K562 (cell line): ENCODE measurements at regions not wholly inside any gene's neighbourhood (a gene's known extent, or its start where the extent isn't known, plus 50 kb on each side); places are given as distances from the start of the nearest gene placed in this dataset.

ENCODE experiments used
- ATAC-seq: fragments of 200-7000 bp; cut with Tn5 transposase; 3 replicates; pipeline ENCODE4 v1.9.1; 2020; ENCODE audit warnings: moderate library complexity
- BruUV-seq: library from RNA; stranded (reverse); fragments of 400-500 nt; replicated peaks from 2 replicates; lab custom pipeline; 2021; lab: Mats Ljungman, UMichigan
- CTCF ChIA-PET: fragments of 300-600 bp; formaldehyde crosslinking; extraction: SDS; loops from one replicate; lab custom pipeline; 2021; ENCODE audit warnings: low intra/inter-chr PET ratio; lab: Yijun Ruan, JAX
- POLR2A ChIA-PET: fragments of 300-600, 350-650 bp; sonication (Branson Sonifier 250); formaldehyde crosslinking; extraction: SDS; loops from one replicate; lab custom pipeline; 2021; ENCODE audit warnings: antibody characterized with exemption, inconsistent platforms; lab: Yijun Ruan, JAX
- DNase-seq, 4 experiments: peaks; one replicate each; pipeline versions ENCODE4 v3.0.0 to v3.0.0-alpha.2; 2011 to 2018; ENCODE audit warnings: low spot score in 3 of 4, mixed read lengths in 3 of 4; ENCODE audit errors: extremely low read depth in 1 of 4
- FAIRE-seq: peaks from 2 replicates; lab custom pipeline; 2011; peaks lifted over from hg19 to GRCh38; lab: Jason Lieb, UNC
- H2AFZ ChIP-seq: 2 replicates; pipeline ENCODE4 v1.6.0; 2011; ENCODE audit warnings: low read depth, low read length, control low read depth, inconsistent platforms
- H3K27ac ChIP-seq: fragments of 200-600 bp; 3 replicates; pipeline ENCODE4 v1.8.0; 2011; ENCODE audit warnings: low read depth, mild to moderate bottlenecking, control low read depth, inconsistent platforms, low read length, moderate library complexity, mixed read lengths; ENCODE audit errors: extremely low read depth
- H3K27me3 ChIP-seq, 2 experiments: fragments of 300-600 bp in 1 of 2; 2 replicates in 1 of 2; 3 replicates in 1 of 2; pipeline versions ENCODE4 v1.6.0 to v1.8.0; 2011; ENCODE audit warnings: inconsistent platforms in 2 of 2, low read length in 2 of 2, mild to moderate bottlenecking in 1 of 2, mixed read lengths in 1 of 2, moderate library complexity in 1 of 2; ENCODE audit not compliant: control insufficient read depth in 2 of 2, insufficient read depth in 2 of 2
- H3K36me3 ChIP-seq: fragments of 300-600 bp; 3 replicates; pipeline ENCODE4 v1.8.0; 2011; ENCODE audit warnings: mild to moderate bottlenecking, low read length, inconsistent platforms; ENCODE audit not compliant: control insufficient read depth, insufficient read depth
- H3K4me1 ChIP-seq, 2 experiments: fragments of 200-600 bp in 1 of 2; replicated peaks in 1 of 2; 2 replicates in 1 of 2; 3 replicates in 1 of 2; pipeline versions ENCODE4 v1.5.1 to v1.8.0; 2011; ENCODE audit warnings: inconsistent platforms in 2 of 2, low read length in 2 of 2, mild to moderate bottlenecking in 1 of 2, mixed read lengths in 1 of 2, moderate library complexity in 1 of 2; ENCODE audit not compliant: control insufficient read depth in 2 of 2, insufficient read depth in 2 of 2
- H3K4me2 ChIP-seq: 2 replicates; pipeline ENCODE4 v1.6.1; 2011; ENCODE audit warnings: low read length, control low read depth, inconsistent platforms, mixed read lengths; ENCODE audit not compliant: insufficient read depth
- H3K4me3 ChIP-seq: fragments of 200-600 bp; sonication (generic), shearing (Covaris generic); 2 replicates; pipeline ENCODE4 v1.5.1; 2016; ENCODE audit warnings: control low read depth, inconsistent platforms
- H3K79me2 ChIP-seq: fragments of 200-600 bp; 3 replicates; pipeline ENCODE4 v1.8.0; 2011; ENCODE audit warnings: low read length, inconsistent platforms; ENCODE audit not compliant: control insufficient read depth, insufficient read depth
- H3K9ac ChIP-seq, 2 experiments: 2 replicates each; pipeline versions ENCODE4 v1.6.0 to v1.6.1; 2011; ENCODE audit warnings: low read depth in 2 of 2, low read length in 2 of 2, control low read depth in 1 of 2, inconsistent platforms in 1 of 2, mild to moderate bottlenecking in 1 of 2, mixed read lengths in 1 of 2; ENCODE audit not compliant: insufficient read depth in 1 of 2
- H3K9me1 ChIP-seq: one replicate; pipeline ENCODE4 v1.6.0; 2011; ENCODE audit warnings: inconsistent platforms, mild to moderate bottlenecking, low read length, moderate library complexity; ENCODE audit not compliant: control insufficient read depth, insufficient read depth
- H3K9me3 ChIP-seq: replicated peaks from 2 replicates; pipeline ENCODE4 v1.5.1; 2011; ENCODE audit warnings: low read depth, low read length, inconsistent platforms; ENCODE audit not compliant: control insufficient read depth, insufficient read depth
- H4K20me1 ChIP-seq: replicated peaks from 2 replicates; pipeline ENCODE4 v1.6.1; 2011; ENCODE audit warnings: low read length, inconsistent platforms, mixed read lengths; ENCODE audit not compliant: control insufficient read depth, insufficient read depth
- CHD1 ChIP-seq: fragments of 200-600 bp; sonication (generic); IDR thresholded peaks from one replicate; pipeline ENCODE4 v1.6.1; 2012; ENCODE audit warnings: mild to moderate bottlenecking, moderate library complexity, low read length, inconsistent platforms
- GABPB2 ChIP-seq: fragments of 250-450 bp; sonication (Bioruptor Pico); conservative IDR thresholded peaks from 2 replicates; pipeline ENCODE4 v1.5.1; 2021; ENCODE audit warnings: mild to moderate bottlenecking
- HMG20A ChIP-seq: fragments of 450-650 bp; formaldehyde crosslinking; conservative IDR thresholded peaks from 2 replicates; pipeline ENCODE4 v1.4.0; 2020; ENCODE audit warnings: mild to moderate bottlenecking, mixed read lengths
- JUN ChIP-seq, 2 experiments: sonication (generic) in 1 of 2; formaldehyde crosslinking in 1 of 2; IDR thresholded peaks; 2 replicates each; pipeline versions ENCODE4 v1.6.1 to v1.8.0; 2012 to 2022; ENCODE audit warnings: borderline replicate concordance in 2 of 2, mild to moderate bottlenecking in 2 of 2, improper control_type of control experiment in 1 of 2, low read depth in 1 of 2, low read length in 1 of 2, missing genetic modification reagents in 1 of 2
- NCOA1 ChIP-seq: fragments of 450-650 bp; IDR thresholded peaks from 2 replicates; pipeline ENCODE4 v1.6.1; 2016; ENCODE audit warnings: low read depth
- NR4A1 ChIP-seq, 2 experiments: fragments of 250-450 bp in 1 of 2; fragments of 450-650 bp in 1 of 2; sonication (Bioruptor Pico) in 1 of 2; IDR thresholded peaks; 2 replicates each; pipeline versions ENCODE4 v1.4.0 to v1.6.1; 2016 to 2020; ENCODE audit warnings: mild to moderate bottlenecking in 2 of 2, missing compliant biosample characterization in 1 of 2, missing genetic modification characterization in 1 of 2, moderate library complexity in 1 of 2
- PTRF ChIP-seq: fragments of 450-650 bp; IDR thresholded peaks from 2 replicates; pipeline ENCODE4 v1.6.1; 2016; ENCODE audit warnings: mild to moderate bottlenecking, missing genetic modification characterization, missing compliant biosample characterization
- SETDB1 ChIP-seq: IDR thresholded peaks from one replicate; pipeline ENCODE4 v1.6.1; 2012; ENCODE audit warnings: low read length, control low read depth, inconsistent platforms
- TBL1XR1 ChIP-seq, 2 experiments: IDR thresholded peaks; 2 replicates each; pipeline ENCODE4 v1.6.1; 2012; ENCODE audit warnings: improper control_type of control experiment in 2 of 2, low read length in 2 of 2, mild to moderate bottlenecking in 1 of 2
- ZNF224 ChIP-seq: sonication (generic); formaldehyde crosslinking; IDR thresholded peaks from 2 replicates; pipeline ENCODE4 v1.8.0; 2022; ENCODE audit warnings: mild to moderate bottlenecking, missing genetic modification reagents
- WGBS: fragments of 100-300 bp; shearing (Covaris generic); methylation state at CpG from one replicate; pipeline ENCODE4 v1.1.6; 2016; ENCODE audit warnings: low coverage, mixed read lengths; ENCODE audit not compliant: insufficient coverage; ENCODE audit errors: missing lambda C conversion rate; 5-methylcytosine and 5-hydroxymethylcytosine counted together
- in situ Hi-C: fragments of 300-500 bp; cut with MboI; formaldehyde crosslinking; loops from 4 replicates; pipeline ENCODE4 v1.15.0; 2018; ENCODE audit warnings: inconsistent platforms, mixed read lengths
- intact Hi-C: fragments of 100-400 bp; cut with micrococcal nuclease; formaldehyde crosslinking; loops from 2 replicates; pipeline ENCODE4 v1.14.2; 2022
- TF ChIP-seq, protein P1 (sequence below): conservative IDR thresholded peaks from 2 replicates; pipeline ENCODE4 v1.6.1; 2011; ENCODE audit warnings: low read depth, mild to moderate bottlenecking, low read length; ENCODE audit not compliant: control insufficient read depth
- TF ChIP-seq, protein P2 (sequence below): fragments of 250-450 bp; sonication (Bioruptor Pico); IDR thresholded peaks from 2 replicates; pipeline ENCODE4 v1.4.0; 2020; ENCODE audit warnings: mild to moderate bottlenecking

DNA sequence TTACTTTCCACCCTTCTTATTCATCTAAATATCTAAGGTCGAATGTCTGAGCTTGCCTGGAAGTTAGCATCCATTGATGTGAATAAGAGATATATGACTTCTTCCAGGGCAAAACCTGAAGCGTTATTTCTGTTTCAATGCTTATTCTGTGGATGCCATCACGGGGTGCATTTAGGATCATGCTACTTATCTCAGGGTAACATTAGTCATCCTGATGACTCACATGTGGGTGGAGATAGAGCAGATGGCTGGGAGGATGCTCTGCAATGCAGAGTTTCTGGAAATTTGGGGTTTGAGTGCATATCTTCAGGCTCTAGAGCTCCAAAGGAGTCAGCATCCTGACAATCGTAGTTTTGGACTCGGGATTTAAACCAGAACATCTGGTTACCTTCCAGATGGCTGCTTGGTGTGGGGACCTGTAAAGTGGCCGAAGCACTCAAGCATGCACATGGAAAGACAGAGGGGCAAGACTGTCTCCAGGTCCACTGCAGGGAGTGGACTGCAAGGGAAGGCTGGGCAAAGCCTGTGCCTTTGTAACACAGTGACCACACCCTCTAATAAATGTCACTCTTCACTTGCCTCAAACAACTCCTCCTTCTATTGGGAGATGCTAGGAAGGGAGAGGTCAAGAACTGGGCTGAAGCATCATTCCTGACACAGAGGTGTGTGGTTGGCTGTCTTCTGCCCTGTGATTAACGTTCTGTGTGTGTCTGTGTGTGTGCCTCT lies 175.2 kb upstream of the SALL1 start (continued):
- TF ChIP-seq JUN (IDR thresholded peaks at IDR 0.05; ENCODE audit: borderline replicate concordance, low read depth, low read length) (0 out of 2 replicates have a peak, but pooled peaks have one; percentile 37), JUN (CRISPR knock-in tag; IDR thresholded peaks at IDR 0.05; ENCODE audit: borderline replicate concordance) (no peak), NR4A1 (CRISPR knock-in tag; IDR thresholded peaks at IDR 0.05) (no peak), NR4A1 (tag; IDR thresholded peaks at IDR 0.05) (no peak), NCOA1 (no peak), SETDB1 (no peak)
- TF ChIP-seq, protein P1, sequence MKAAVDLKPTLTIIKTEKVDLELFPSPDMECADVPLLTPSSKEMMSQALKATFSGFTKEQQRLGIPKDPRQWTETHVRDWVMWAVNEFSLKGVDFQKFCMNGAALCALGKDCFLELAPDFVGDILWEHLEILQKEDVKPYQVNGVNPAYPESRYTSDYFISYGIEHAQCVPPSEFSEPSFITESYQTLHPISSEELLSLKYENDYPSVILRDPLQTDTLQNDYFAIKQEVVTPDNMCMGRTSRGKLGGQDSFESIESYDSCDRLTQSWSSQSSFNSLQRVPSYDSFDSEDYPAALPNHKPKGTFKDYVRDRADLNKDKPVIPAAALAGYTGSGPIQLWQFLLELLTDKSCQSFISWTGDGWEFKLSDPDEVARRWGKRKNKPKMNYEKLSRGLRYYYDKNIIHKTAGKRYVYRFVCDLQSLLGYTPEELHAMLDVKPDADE = no peak
- TF ChIP-seq, protein P2, sequence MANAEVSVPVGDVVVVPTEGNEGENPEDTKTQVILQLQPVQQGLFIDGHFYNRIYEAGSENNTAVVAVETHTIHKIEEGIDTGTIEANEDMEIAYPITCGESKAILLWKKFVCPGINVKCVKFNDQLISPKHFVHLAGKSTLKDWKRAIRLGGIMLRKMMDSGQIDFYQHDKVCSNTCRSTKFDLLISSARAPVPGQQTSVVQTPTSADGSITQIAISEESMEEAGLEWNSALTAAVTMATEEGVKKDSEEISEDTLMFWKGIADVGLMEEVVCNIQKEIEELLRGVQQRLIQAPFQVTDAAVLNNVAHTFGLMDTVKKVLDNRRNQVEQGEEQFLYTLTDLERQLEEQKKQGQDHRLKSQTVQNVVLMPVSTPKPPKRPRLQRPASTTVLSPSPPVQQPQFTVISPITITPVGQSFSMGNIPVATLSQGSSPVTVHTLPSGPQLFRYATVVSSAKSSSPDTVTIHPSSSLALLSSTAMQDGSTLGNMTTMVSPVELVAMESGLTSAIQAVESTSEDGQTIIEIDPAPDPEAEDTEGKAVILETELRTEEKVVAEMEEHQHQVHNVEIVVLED (CRISPR knock-in tag) = no peak
- TF ChIP-seq, all 486 proteins: peak for 4

DNA sequence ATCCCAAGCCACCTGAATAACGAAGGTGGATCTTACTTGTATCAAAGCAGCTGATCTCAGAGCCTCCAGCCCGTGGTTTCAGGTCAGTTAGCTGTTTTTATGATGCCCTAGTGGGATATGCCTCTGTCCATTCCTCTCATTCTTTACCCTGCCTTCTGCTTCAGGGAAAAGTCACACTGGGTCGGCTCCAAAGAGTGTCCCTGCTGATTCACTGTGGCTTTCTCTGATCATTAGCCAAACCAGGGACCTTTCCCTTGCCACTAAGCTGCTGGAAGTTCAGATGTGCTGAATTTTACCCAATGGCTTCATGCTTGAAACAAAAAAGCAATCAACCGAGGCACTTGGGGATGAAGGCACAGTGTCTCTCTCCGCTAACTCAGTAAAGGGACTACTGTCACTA lies 170.2 kb upstream of the SALL1 start:
- no peak overlapping the region for H3K4me3 ChIP-seq
- FAIRE-seq (no peak), ATAC-seq (no peak), DNase-seq (no peak)
- in situ Hi-C loops (no loop called here), intact Hi-C loops (no loop called here)
- no peak overlapping the region for H3K9ac ChIP-seq
- no peak overlapping the region for H3K27ac ChIP-seq
- H3K4me2 ChIP-seq = no peak overlapping the region
- no peaks in the 10 kb centered on the region for H3K79me2 ChIP-seq
- ChIA-PET CTCF (no interaction called here), POLR2A (no interaction called here)
- BruUV-seq = no TSS peak
- H3K9me1 ChIP-seq = no peaks in the 10 kb centered on the region
- no peaks in the 10 kb centered on the region for H3K9me3 ChIP-seq
- H3K36me3 ChIP-seq = no peaks in the 10 kb centered on the region
- no peaks in the 10 kb centered on the region for H3K27me3 ChIP-seq
- 0% methylated on average over 5 of the region's 5 CpGs for WGBS
- H3K4me1 ChIP-seq = no peaks in the 10 kb centered on the region
- TF ChIP-seq CHD1 (no peak), PTRF (tag) (no peak), GABPB2 (CRISPR knock-in tag) (no peak), HMG20A (no peak), TBL1XR1 (IDR thresholded peaks at IDR 0.05; ENCODE audit: low read length in 2 of 2) (no peak), ZNF224 (no peak)
- TF ChIP-seq, all 486 proteins: peak for 0
- Histone ChIP-seq H2AFZ (no peak overlapping the region), H4K20me1 (no peaks in the 10 kb centered on the region)
